ENCODE measurements at regions not wholly inside any gene's neighbourhood (a gene's known extent, or its start where the extent isn't known, plus 50 kb on each side); places are given as distances from the start of the nearest gene placed in this dataset.
"Not testable (repeated sequence)": the region's sequence is repeated elsewhere in the genome, so short reads cannot be mapped to it uniquely, and the experiment has no call there.

DNA sequence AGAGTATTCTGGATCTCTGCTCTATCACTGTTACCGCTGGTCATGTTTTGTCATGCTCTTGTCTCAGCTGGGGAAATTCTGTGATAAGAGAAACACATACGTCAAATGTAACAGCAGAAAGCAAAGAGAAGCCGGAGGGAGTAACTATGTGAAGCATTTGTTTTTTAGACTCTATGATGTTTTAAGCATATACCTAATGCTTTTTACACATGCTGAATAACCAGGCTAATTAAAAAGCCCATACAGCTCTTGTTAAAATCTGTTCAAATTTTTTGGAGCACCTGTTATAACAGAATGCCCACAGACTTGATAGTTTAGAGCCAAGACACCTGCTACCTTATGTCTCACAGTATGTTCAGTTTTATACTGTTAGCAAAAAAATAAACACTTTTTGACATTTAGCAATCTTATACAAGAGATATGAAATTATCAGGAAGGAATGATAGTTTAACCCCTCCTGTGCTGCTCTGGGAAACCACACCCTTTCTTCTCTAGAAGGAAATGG is 92.3 kb upstream of the TANK start:
- Histone ChIP-seq H3K4me1 (replicated peaks in 1 of 2) (peaks cover 7% of the 10 kb centered on the region in 2 donors), H3K27ac (no peak overlapping the region), H3K4me3 (no peak overlapping the region)
- no peak for ATAC-seq (replicated peaks in 6 of 8)
- in situ Hi-C loops (cut with MboI; ENCODE audit: low pct_unique_long_range_greater_than_20kb in 2 of 9, low sequenced_read_pairs in 9 of 9, unreplicated experiment in 9 of 9) = no loop called here
- WGBS, 10 experiments = 75 to 100% (median 83%) methylated on average over 2 to 3 of the region's 3 CpGs; no CpG with 5 or more reads in 2 of the 10 experiments

- no peak for ATAC-seq (replicated peaks in 6 of 8)
- H3K27ac ChIP-seq = no peak overlapping the region
- 0 to 100% (median 60%) methylated on average over 1 of the region's 1 CpG; no CpG with 5 or more reads in 1 of the 10 experiments for WGBS, 10 experiments
- no peaks in the 10 kb centered on the region for H3K4me1 ChIP-seq (replicated peaks in 1 of 2)
- no peak overlapping the region for H3K4me3 ChIP-seq
- in situ Hi-C loops (cut with MboI; ENCODE audit: low pct_unique_long_range_greater_than_20kb in 2 of 9, low sequenced_read_pairs in 9 of 9, unreplicated experiment in 9 of 9) = no loop called here
Observed at GRCh38 chr2:161068670-161069069, 91.6 kb upstream of the TANK start.

DNA sequence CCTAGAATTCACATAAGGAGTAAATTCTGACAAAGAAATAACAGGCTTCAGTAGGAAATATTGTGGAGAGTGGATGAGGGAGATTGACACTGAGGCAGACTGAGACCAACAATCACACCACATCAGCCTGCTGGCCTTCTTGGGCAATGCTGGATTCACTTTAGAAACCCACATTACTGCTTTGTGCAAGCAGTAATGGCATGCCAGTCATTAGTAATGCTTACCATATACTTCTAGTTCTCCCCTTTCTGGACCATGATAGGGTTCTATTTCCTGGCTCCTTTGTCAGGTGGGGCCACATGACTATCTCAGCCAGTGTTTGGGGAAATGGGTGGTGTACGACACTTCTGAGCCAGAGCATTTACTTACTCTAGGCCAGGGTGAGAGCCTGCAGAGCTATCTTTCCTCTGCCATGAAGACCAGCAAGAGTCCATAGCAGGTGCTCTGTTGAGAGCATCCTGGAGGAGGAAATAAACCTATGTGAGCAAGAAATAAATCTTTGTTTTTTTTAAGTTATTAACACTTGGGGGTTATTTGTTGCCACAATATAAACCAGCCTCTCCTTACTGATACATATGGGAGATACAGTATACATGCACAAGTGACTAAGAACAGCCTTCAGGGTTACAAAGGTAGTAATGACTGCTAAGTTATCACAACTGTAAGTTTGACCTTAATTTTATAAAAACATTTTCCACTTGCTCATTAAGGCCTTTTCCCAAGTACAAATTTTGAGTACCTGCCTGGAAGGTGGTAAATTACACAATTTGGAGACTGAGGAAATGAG is 89.3 kb upstream of the TANK start:
- Histone ChIP-seq H3K4me1 (replicated peaks in 1 of 2) (no peaks in the 10 kb centered on the region), H3K4me3 (no peak overlapping the region), H3K27ac (no peak overlapping the region)
- in situ Hi-C loops (cut with MboI; ENCODE audit: low pct_unique_long_range_greater_than_20kb in 2 of 9, low sequenced_read_pairs in 9 of 9, unreplicated experiment in 9 of 9) = no loop called here
- 17 to 100% (median 72%) methylated on average over 1 of the region's 1 CpG; no CpG with 5 or more reads in 6 of the 10 experiments for whole genome bisulfite sequencing, 10 experiments
- no peak for ATAC-seq (replicated peaks in 6 of 8)

DNA sequence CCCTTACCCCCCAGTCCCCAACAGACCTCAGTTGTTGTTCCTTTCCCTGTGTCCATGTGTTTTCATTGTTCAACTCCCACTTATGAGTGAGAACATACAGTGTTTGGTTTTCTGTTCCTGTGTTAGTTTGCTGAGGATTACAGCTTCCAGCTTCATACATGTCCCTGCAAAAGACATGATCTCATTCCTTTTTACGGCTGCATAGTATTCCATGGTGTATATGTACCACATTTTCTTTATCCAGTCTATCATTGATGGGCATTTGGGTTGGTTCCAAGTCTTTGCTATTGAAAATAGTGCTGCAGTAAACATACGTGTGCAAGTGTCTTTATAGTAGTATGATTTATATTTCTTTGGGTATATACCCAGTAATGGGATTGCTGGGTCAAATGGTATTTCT is 87.8 kb upstream of the TANK start:
- H3K4me3 ChIP-seq; H3K4me1 ChIP-seq (replicated peaks in 1 of 2); H3K27ac ChIP-seq; ATAC-seq (replicated peaks in 6 of 8); in situ Hi-C loops (cut with MboI; ENCODE audit: low pct_unique_long_range_greater_than_20kb in 2 of 9, low sequenced_read_pairs in 9 of 9, unreplicated experiment in 9 of 9): not testable (repeated sequence)
- WGBS, 10 experiments = 20 to 100% (median 81%) methylated on average over 1 to 2 of the region's 2 CpGs; no CpG with 5 or more reads in 2 of the 10 experiments

DNA sequence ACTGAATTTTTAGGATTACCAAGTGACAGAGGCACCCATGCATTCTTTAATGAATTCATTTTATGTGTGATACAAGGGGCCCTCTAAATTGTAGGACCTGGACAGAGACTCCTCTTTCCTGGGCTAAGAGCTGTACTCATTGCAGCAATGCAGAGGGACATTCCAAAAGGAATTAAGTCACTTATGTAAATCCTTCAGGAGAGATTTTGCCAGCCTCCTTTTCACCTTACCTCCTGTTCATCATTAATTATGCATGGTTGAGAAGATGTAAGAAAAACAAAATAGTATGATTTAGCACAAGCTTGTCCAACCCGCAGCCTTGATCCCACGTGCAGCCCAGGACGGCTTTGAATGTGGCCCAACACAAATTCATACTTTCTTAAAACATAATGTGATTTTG is 84.5 kb upstream of the TANK start:
- 90 to 100% (median 95%) methylated on average over 2 to 3 of the region's 3 CpGs; no CpG with 5 or more reads in 2 of the 10 experiments for WGBS, 10 experiments
- H3K27ac ChIP-seq = no peak overlapping the region
- no peak for ATAC-seq (replicated peaks in 6 of 8)
- H3K4me3 ChIP-seq = no peak overlapping the region
- in situ Hi-C loops (cut with MboI; ENCODE audit: low pct_unique_long_range_greater_than_20kb in 2 of 9, low sequenced_read_pairs in 9 of 9, unreplicated experiment in 9 of 9) = no loop called here
- no peaks in the 10 kb centered on the region for H3K4me1 ChIP-seq (replicated peaks in 1 of 2)

DNA sequence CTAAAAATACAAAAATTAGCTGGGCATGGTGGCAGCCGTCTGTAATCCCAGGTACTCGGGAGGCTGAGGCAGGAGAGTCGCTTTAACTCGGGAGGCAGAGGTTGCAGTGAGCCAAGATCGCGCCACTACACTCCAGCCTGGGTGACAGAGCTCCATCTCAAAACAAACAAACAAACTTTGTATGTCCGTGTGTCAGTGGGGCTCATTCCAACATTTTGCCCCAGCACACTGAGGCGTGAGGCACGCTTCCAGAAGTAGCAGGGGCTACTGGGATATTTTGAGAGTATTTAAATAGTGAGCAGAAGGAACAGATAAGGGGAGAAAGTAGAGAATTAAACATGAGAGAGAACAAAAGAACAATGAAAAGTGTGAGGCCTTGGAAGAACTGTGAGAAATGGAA is 83.3 kb upstream of the TANK start:
- H3K27ac ChIP-seq = no peak overlapping the region
- in situ Hi-C loops (cut with MboI; ENCODE audit: low pct_unique_long_range_greater_than_20kb in 2 of 9, low sequenced_read_pairs in 9 of 9, unreplicated experiment in 9 of 9) = no loop called here
- H3K4me1 ChIP-seq (replicated peaks in 1 of 2) = no peaks in the 10 kb centered on the region
- 72 to 100% (median 92%) methylated on average over 1 to 7 of the region's 9 CpGs; no CpG with 5 or more reads in 2 of the 10 experiments for WGBS, 10 experiments
- no peak for ATAC-seq (replicated peaks in 6 of 8)
- no peak overlapping the region for H3K4me3 ChIP-seq

DNA sequence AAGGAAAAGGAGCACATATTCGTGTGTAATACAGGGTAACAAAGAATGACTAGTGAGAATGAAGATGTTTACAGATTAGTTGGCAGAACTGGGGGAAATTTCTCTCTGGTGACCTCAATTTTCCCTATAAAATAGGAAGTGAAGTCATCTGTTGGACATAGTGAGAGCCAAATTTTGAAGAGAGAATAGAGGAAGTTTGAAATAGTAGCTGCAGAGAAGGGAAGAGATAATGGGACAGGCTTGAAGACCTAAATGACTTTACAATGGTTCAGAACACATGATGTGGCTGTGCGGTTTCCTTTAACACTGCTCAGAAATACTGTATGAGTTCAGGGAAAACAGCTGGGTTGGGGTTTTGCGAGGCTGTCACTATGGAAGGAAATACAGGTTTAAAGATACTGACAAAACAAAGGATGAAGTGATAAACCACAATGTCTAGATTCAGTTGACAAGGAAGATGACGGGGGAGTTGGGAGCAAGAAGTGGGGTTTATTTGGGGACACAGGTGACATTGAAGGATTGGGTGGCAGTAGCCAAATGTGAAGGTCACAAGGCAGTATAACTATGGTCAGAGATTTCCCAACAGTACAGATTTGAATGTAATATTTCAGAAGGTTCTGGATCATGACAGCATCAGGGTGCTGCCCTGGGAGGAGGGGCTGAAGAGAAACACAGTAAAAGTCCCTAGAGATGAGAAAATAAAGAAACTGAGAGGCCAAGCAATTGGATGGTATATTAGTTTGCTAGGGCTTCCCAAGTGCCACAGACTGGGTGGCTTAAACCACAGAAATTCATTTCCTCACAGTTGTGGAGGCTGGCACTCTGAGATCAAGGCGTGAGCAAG is 82.6 kb upstream of the TANK start:
- in situ Hi-C loops (cut with MboI; ENCODE audit: low pct_unique_long_range_greater_than_20kb in 2 of 9, low sequenced_read_pairs in 9 of 9, unreplicated experiment in 9 of 9) = no loop called here
- Histone ChIP-seq H3K27ac (no peak overlapping the region), H3K4me1 (replicated peaks in 1 of 2) (no peaks in the 10 kb centered on the region), H3K4me3 (no peak overlapping the region)
- 40 to 91% (median 74%) methylated on average over 2 to 4 of the region's 5 CpGs for WGBS, 10 experiments
- peak in 2 of 8 experiments; percentile 29 to 63 for ATAC-seq (replicated peaks in 6 of 8)

GRCh38 chr2:161078211-161078539 is 82.1 kb upstream of the TANK start:
- ATAC-seq (replicated peaks in 6 of 8) = no peak
- H3K4me1 ChIP-seq (replicated peaks in 1 of 2) = no peaks in the 10 kb centered on the region
- WGBS, 10 experiments = 76 to 100% (median 89%) methylated on average over 1 to 2 of the region's 2 CpGs; no CpG with 5 or more reads in 4 of the 10 experiments
- H3K27ac ChIP-seq = no peak overlapping the region
- in situ Hi-C loops (cut with MboI; ENCODE audit: low pct_unique_long_range_greater_than_20kb in 2 of 9, low sequenced_read_pairs in 9 of 9, unreplicated experiment in 9 of 9) = no loop called here
- H3K4me3 ChIP-seq = no peak overlapping the region

DNA sequence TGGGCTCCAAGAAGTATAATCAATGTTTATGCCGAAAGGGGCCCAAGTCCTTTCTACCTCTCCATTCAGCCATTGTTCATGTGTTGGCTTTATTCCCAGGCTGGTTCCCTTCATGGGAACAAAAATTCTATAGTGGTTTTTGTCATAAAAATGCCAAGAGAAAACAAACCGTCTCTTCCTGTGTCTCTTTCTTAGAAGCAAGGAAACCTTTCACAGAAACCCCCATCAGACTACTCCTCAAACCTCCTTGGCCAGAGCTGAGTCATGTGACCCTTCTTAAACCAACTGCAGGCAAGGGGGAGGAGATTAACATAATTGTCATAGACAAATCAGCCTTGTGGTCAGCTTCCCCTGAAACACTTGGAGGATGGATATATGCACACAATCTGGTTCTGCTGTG is 75.1 kb upstream of the TANK start:
- Histone ChIP-seq H3K4me1 (replicated peaks in 1 of 2) (no peaks in the 10 kb centered on the region), H3K27ac (no peak overlapping the region), H3K4me3 (no peak overlapping the region)
- ATAC-seq (replicated peaks in 6 of 8) = peak in 1 of 8 experiments; percentile 69
- in situ Hi-C loops (cut with MboI; ENCODE audit: low pct_unique_long_range_greater_than_20kb in 2 of 9, low sequenced_read_pairs in 9 of 9, unreplicated experiment in 9 of 9) = no loop called here
- WGBS, 10 experiments = 33 to 100% (median 86%) methylated on average over 1 to 2 of the region's 2 CpGs; no CpG with 5 or more reads in 1 of the 10 experiments

DNA sequence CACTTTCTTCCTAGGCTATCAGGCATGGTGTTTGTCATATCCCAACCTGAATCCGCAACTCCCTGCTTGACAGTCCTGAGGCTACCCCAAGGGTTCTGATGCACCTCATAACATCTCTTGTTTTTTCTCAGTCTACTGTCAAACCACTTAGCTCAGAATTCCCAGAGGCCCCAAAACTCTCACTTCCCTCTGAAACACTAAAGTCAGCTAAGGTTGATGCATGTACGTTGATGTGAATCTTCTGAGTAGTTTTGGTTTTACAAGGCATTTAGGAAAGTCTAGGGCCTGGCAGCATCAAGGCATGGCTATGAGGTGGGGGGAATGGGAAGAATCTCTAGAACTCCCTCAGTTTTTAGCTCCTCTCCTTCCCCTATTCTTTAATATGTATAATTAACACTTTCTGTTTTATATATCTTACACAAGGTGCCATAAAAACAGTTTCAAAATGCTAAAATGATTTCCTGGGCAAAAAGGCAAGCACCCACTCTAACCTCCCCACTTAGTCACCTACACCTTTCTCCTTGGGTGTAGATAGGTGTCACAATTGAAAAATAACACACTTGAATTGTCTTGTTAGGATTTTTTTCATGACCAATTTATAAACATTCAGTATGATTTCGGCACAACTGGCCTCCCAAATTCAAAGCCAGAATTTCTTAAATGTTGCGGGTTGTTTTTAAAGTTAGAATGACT is 71.4 kb upstream of the TANK start:
- in situ Hi-C loops (cut with MboI; ENCODE audit: low pct_unique_long_range_greater_than_20kb in 2 of 9, low sequenced_read_pairs in 9 of 9, unreplicated experiment in 9 of 9) = no loop called here
- WGBS, 10 experiments = 63 to 100% (median 84%) methylated on average over 2 to 4 of the region's 4 CpGs; no CpG with 5 or more reads in 2 of the 10 experiments
- H3K4me1 ChIP-seq (replicated peaks in 1 of 2) = no peaks in the 10 kb centered on the region

GRCh38 chr2:161090411-161090810 is 69.8 kb upstream of the TANK start:
- no peak for ATAC-seq (replicated peaks in 6 of 8)
- Histone ChIP-seq H3K27ac (no peak overlapping the region), H3K4me1 (replicated peaks in 1 of 2) (no peaks in the 10 kb centered on the region), H3K4me3 (no peak overlapping the region)
- WGBS, 10 experiments = 48 to 93% (median 80%) methylated on average over 1 to 5 of the region's 5 CpGs; no CpG with 5 or more reads in 3 of the 10 experiments
- in situ Hi-C loops (cut with MboI; ENCODE audit: low pct_unique_long_range_greater_than_20kb in 2 of 9, low sequenced_read_pairs in 9 of 9, unreplicated experiment in 9 of 9) = no loop called here

More for the DNA sequence above, 71.4 kb upstream of the TANK start:
- no peak for ATAC-seq (replicated peaks in 6 of 8)
- H3K27ac ChIP-seq = no peak overlapping the region
- no peak overlapping the region for H3K4me3 ChIP-seq

- Histone ChIP-seq H3K4me3 (no peak overlapping the region), H3K27ac (no peak overlapping the region), H3K4me1 (replicated peaks in 1 of 2) (peaks cover 0 to 2% of the 10 kb centered on the region in 2 donors)
- in situ Hi-C loops (cut with MboI; ENCODE audit: low pct_unique_long_range_greater_than_20kb in 2 of 9, low sequenced_read_pairs in 9 of 9, unreplicated experiment in 9 of 9) = no loop called here
- 49 to 100% (median 80%) methylated on average over 1 to 3 of the region's 3 CpGs for WGBS, 10 experiments
- no peak for ATAC-seq (replicated peaks in 6 of 8)
Observed at GRCh38 chr2:161095314-161095713, 64.9 kb upstream of the TANK start.

DNA sequence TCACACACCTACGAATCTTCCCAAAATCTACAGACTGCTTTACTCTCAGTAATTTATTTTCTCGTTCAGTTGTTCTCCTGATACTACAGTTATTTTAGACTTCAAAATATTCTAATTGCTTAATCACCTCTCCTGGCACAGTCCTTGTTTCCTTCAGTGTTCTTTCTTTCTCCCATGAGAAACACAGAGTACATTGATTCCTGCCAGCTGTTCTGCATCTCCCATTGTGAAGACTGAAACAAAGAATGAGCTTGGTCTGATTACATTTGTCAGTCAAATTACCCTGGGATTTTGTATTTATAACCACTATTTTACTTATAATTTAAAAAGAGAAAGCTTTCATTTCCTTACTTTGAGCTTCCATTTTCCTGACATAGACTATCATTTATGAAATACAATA is 63.9 kb upstream of the TANK start:
- H3K4me1 ChIP-seq (replicated peaks in 1 of 2) = peaks cover 0 to 10% of the 10 kb centered on the region in 2 donors
- no peak overlapping the region for H3K27ac ChIP-seq
- in situ Hi-C loops (cut with MboI; ENCODE audit: low pct_unique_long_range_greater_than_20kb in 2 of 9, low sequenced_read_pairs in 9 of 9, unreplicated experiment in 9 of 9) = no loop called here
- no peak overlapping the region for H3K4me3 ChIP-seq
- 31 to 90% (median 74%) methylated on average over 1 to 2 of the region's 2 CpGs; no CpG with 5 or more reads in 2 of the 10 experiments for WGBS, 10 experiments
- ATAC-seq (replicated peaks in 6 of 8) = no peak
